Lower leg skin (tissue), 4 donors: ENCODE measurements at regions not wholly inside any gene's neighbourhood (a gene's known extent, or its start where the extent isn't known, plus 50 kb on each side); places are given as distances from the start of the nearest gene placed in this dataset.

Source experiments
- DNase-seq, 2 donors: peaks; one replicate each; pipeline ENCODE4 v3.0.0-alpha.2; 2019; ENCODE audit warnings: low spot score in 2 of 2
- H3K4me3 ChIP-seq: fragments of 200-600 bp; sonication (generic); 2 replicates; pipeline ENCODE4 v1.5.1; 2017; ENCODE audit warnings: mild to moderate bottlenecking, low read depth; ENCODE audit not compliant: poor library complexity, severe bottlenecking
- CTCF ChIP-seq, 3 donors: fragments of 450-650 bp; IDR thresholded peaks; one replicate each; pipeline ENCODE4 v1.5.1; 2016; ENCODE audit warnings: antibody characterized with exemption in 3 of 3, mild to moderate bottlenecking in 3 of 3, moderate library complexity in 2 of 3
- POLR2A ChIP-seq, 2 donors: fragments of 450-650 bp; IDR thresholded peaks; one replicate each; pipeline ENCODE4 v1.6.1; 2016 to 2017; ENCODE audit warnings: antibody characterized with exemption in 2 of 2, mild to moderate bottlenecking in 1 of 2, moderate library complexity in 1 of 2
- WGBS, 2 donors: methylation state at CpG; one replicate each; pipeline ENCODE4 v1.1.5; 2018; 5-methylcytosine and 5-hydroxymethylcytosine counted together
- intact Hi-C: fragments of 100-400 bp; cut with DNase I; formaldehyde crosslinking; loops from one replicate; pipeline ENCODE4 v1.15.0; 2023; ENCODE audit warnings: low total_unique reads

GRCh38 chr10:9291081-9291480 is 1236.6 kb downstream of the GATA3 start:
- no peak for DNase-seq
- no peak overlapping the region for H3K4me3 ChIP-seq
- intact Hi-C loops, result no loop called here
- 61 to 65% methylated on average over 1 of the region's 1 CpG for WGBS, 2 donors
- no peak for TF ChIP-seq POLR2A (IDR thresholded peaks at IDR 0.05)
- no peak for TF ChIP-seq CTCF (IDR thresholded peaks at IDR 0.05)

- TF ChIP-seq CTCF (IDR thresholded peaks at IDR 0.05) (no peak), POLR2A (IDR thresholded peaks at IDR 0.05) (no peak)
- no peak overlapping the region for H3K4me3 ChIP-seq
- 23 to 25% methylated on average over 4 of the region's 4 CpGs for WGBS, 2 donors
- intact Hi-C loops, result loop anchor here (2.0 kb wide), 1 partner anchor 23 kb away; no protein-coding TSS in a partner anchor
- no peak for DNase-seq
Observed at GRCh38 chr10:9294132-9294663, 1239.7 kb downstream of the GATA3 start.

- no peak for DNase-seq
- intact Hi-C loops, result loop anchor here (2.0 kb wide), 1 partner anchor 24 kb away; no protein-coding TSS in a partner anchor
- no peak for TF ChIP-seq POLR2A (IDR thresholded peaks at IDR 0.05)
- no peak for TF ChIP-seq CTCF (IDR thresholded peaks at IDR 0.05)
- H3K4me3 ChIP-seq, result no peak overlapping the region
- WGBS, 2 donors, result 45 to 62% methylated on average over 1 of the region's 1 CpG
Observed at GRCh38 chr10:9294865-9295264, 1240.4 kb downstream of the GATA3 start.

- no peak overlapping the region for H3K4me3 ChIP-seq
- DNase-seq, result no peak
- WGBS, 2 donors, result 71 to 78% methylated on average over 4 of the region's 4 CpGs
- intact Hi-C loops, result no loop called here
- TF ChIP-seq POLR2A (IDR thresholded peaks at IDR 0.05) (no peak), CTCF (IDR thresholded peaks at IDR 0.05) (no peak)
Observed at GRCh38 chr10:9296190-9296589, 1241.7 kb downstream of the GATA3 start.

GRCh38 chr10:9297580-9297979 is 1243.1 kb downstream of the GATA3 start:
- TF ChIP-seq CTCF (IDR thresholded peaks at IDR 0.05), result no peak
- no peak for TF ChIP-seq POLR2A (IDR thresholded peaks at IDR 0.05)
- DNase-seq, result no peak
- intact Hi-C loops, result no loop called here
- 91% methylated on average over 3 of the region's 3 CpGs for WGBS, 2 donors
- H3K4me3 ChIP-seq, result no peak overlapping the region

GRCh38 chr10:9299966-9300365 is 1245.5 kb downstream of the GATA3 start:
- intact Hi-C loops, result loop anchor here (10.0 kb wide), 1 partner anchor 1775 kb away; no protein-coding TSS in a partner anchor
- no peak for DNase-seq
- H3K4me3 ChIP-seq, result no peak overlapping the region
- 41 to 59% methylated on average over 2 of the region's 2 CpGs for WGBS, 2 donors
- TF ChIP-seq CTCF (IDR thresholded peaks at IDR 0.05) (no peak), POLR2A (IDR thresholded peaks at IDR 0.05) (no peak)
